ENCODE measurements at regions not wholly inside any gene's neighbourhood (a gene's known extent, or its start where the extent isn't known, plus 50 kb on each side); places are given as distances from the start of the nearest gene placed in this dataset.

- no peak for DNase-seq
Measured at GRCh38 chr10:124302951-124303505, 115.7 kb downstream of the OAT start.

GRCh38 chr10:124301736-124302135, 117.0 kb downstream of the OAT start:
- DNase-seq = no peak

GRCh38 chr10:124300735-124301134, 118.0 kb downstream of the OAT start:
- no peak for DNase-seq

GRCh38 chr10:124300224-124300623, 118.5 kb downstream of the OAT start:
- no peak for DNase-seq

GRCh38 chr10:124299696-124300095, 119.0 kb downstream of the OAT start:
- no peak for DNase-seq

- no peak for DNase-seq
Measured at GRCh38 chr10:124298891-124299290, 119.8 kb downstream of the OAT start.

- DNase-seq = no peak
Measured at GRCh38 chr10:124296813-124297788, 121.6 kb downstream of the OAT start.

GRCh38 chr10:124296121-124296812, 122.5 kb downstream of the OAT start:
- DNase-seq = no peak

- no peak for DNase-seq
Measured at GRCh38 chr10:124294811-124295770, 123.6 kb downstream of the OAT start.

- no peak for DNase-seq
Measured at GRCh38 chr10:124293616-124294449, 124.9 kb downstream of the OAT start.

- no peak for DNase-seq
Measured at GRCh38 chr10:124292911-124293615, 125.7 kb downstream of the OAT start.

- peak; percentile 48 for DNase-seq
Measured at GRCh38 chr10:124291001-124291701, 127.6 kb downstream of the OAT start.

GRCh38 chr10:124289851-124290795, 128.6 kb downstream of the OAT start:
- peak; percentile 38 for DNase-seq

GRCh38 chr10:124288928-124289850, 129.5 kb downstream of the OAT start:
- DNase-seq = no peak

- no peak for DNase-seq
Measured at GRCh38 chr10:124288486-124288885, 130.2 kb downstream of the OAT start.

GRCh38 chr10:124287791-124288190, 130.9 kb downstream of the OAT start:
- no peak for DNase-seq

GRCh38 chr10:124287071-124287685, 131.5 kb downstream of the OAT start:
- no peak for DNase-seq

Data from CD4-positive, alpha-beta T cell treated with Interferon gamma for 1 hour (primary cell).